Fibroblast of villous mesenchyme (primary cell): ENCODE measurements at regions not wholly inside any gene's neighbourhood (a gene's known extent, or its start where the extent isn't known, plus 50 kb on each side); places are given as distances from the start of the nearest gene placed in this dataset.

ENCODE experiments used
- DNase-seq: peaks from one replicate; pipeline ENCODE4 v3.0.0-alpha.2; 2010; ENCODE audit warnings: low read depth
- H3K4me3 ChIP-seq: 2 replicates; pipeline ENCODE4 v1.5.1; 2011; ENCODE audit warnings: low read depth, mild to moderate bottlenecking, low read length
- CTCF ChIP-seq: IDR thresholded peaks from 2 replicates; pipeline ENCODE4 v1.5.1; 2012; ENCODE audit warnings: low read depth, mild to moderate bottlenecking, low read length; ENCODE audit not compliant: insufficient read depth

GRCh38 chr21:27823652-27824201, 856.8 kb upstream of the ADAMTS5 start:
- no peak for TF ChIP-seq CTCF
- DNase-seq: peak; percentile 54
- no peak overlapping the region for H3K4me3 ChIP-seq

- peak; percentile 62 for DNase-seq
- TF ChIP-seq CTCF: no peak
- no peak overlapping the region for H3K4me3 ChIP-seq
Observed at GRCh38 chr21:27820342-27820741, 853.5 kb upstream of the ADAMTS5 start.

GRCh38 chr21:27819299-27819698, 852.4 kb upstream of the ADAMTS5 start:
- no peak for TF ChIP-seq CTCF
- no peak overlapping the region for H3K4me3 ChIP-seq
- DNase-seq: no peak

- no peak overlapping the region for H3K4me3 ChIP-seq
- TF ChIP-seq CTCF: no peak
- DNase-seq: peak; percentile 80
Observed at GRCh38 chr21:27818847-27819246, 852.0 kb upstream of the ADAMTS5 start.

GRCh38 chr21:27817902-27818623, 851.2 kb upstream of the ADAMTS5 start:
- peak; percentile 63 for DNase-seq
- no peak for TF ChIP-seq CTCF
- no peak overlapping the region for H3K4me3 ChIP-seq

- H3K4me3 ChIP-seq: no peak overlapping the region
- no peak for TF ChIP-seq CTCF
- peak; percentile 85 for DNase-seq
Observed at GRCh38 chr21:27817074-27817473, 850.2 kb upstream of the ADAMTS5 start.
